IMR-90 (cell line): ENCODE measurements at regions not wholly inside any gene's neighbourhood (a gene's known extent, or its start where the extent isn't known, plus 50 kb on each side); places are given as distances from the start of the nearest gene placed in this dataset.

Source experiments
- ATAC-seq: fragments of 200-7000 bp; cut with Tn5 transposase; 2 replicates; pipeline ENCODE4 v1.9.1; 2020; ENCODE audit warnings: low read depth, mild to moderate bottlenecking, moderate library complexity
- BruUV-seq: library from RNA; stranded (reverse); fragments of 400-500 nt; replicated peaks from 2 replicates; lab custom pipeline; 2021; lab: Mats Ljungman, UMichigan
- CTCF ChIA-PET: fragments of 300-600 bp; formaldehyde crosslinking; extraction: SDS; loops from one replicate; lab custom pipeline; 2021; ENCODE audit warnings: antibody characterized with exemption; lab: Yijun Ruan, JAX
- POLR2A ChIA-PET: fragments of 300-600 bp; sonication (Branson Sonifier 250); formaldehyde crosslinking; loops from one replicate; lab custom pipeline; 2022; ENCODE audit warnings: antibody characterized with exemption; ENCODE audit not compliant: unreplicated experiment; lab: Charles Lee
- DNase-seq: peaks from one replicate; pipeline ENCODE4 v3.0.0; 2013
- H2AFZ ChIP-seq: replicated peaks from 2 replicates; pipeline ENCODE3; 2013; ENCODE audit warnings: low read length, mild to moderate bottlenecking; ENCODE audit not compliant: poor library complexity
- H2AK5ac ChIP-seq: 2 replicates; pipeline ENCODE4 v1.6.1; 2013; ENCODE audit warnings: low read depth, low read length, inconsistent platforms
- H2AK9ac ChIP-seq: replicated peaks from 2 replicates; pipeline ENCODE3; 2013; ENCODE audit warnings: mild to moderate bottlenecking, low read depth, low read length, moderate library complexity; ENCODE audit not compliant: poor library complexity
- H2BK120ac ChIP-seq: 2 replicates; pipeline ENCODE4 v1.6.1; 2013; ENCODE audit warnings: low read depth, low read length, inconsistent platforms
- H2BK15ac ChIP-seq: 3 replicates; pipeline ENCODE4 v1.6.1; 2013; ENCODE audit warnings: low read depth, low read length, inconsistent platforms
- H2BK20ac ChIP-seq: 2 replicates; pipeline ENCODE4 v1.6.1; 2013; ENCODE audit warnings: low read depth, mild to moderate bottlenecking, inconsistent platforms, low read length, moderate library complexity
- H2BK5ac ChIP-seq: 2 replicates; pipeline ENCODE4 v1.6.1; 2013; ENCODE audit warnings: mild to moderate bottlenecking, low read depth, low read length, inconsistent platforms; ENCODE audit not compliant: poor library complexity, severe bottlenecking
- H3K14ac ChIP-seq: replicated peaks from 2 replicates; pipeline ENCODE4 v1.6.1; 2013; ENCODE audit warnings: low read depth, low read length, inconsistent platforms
- H3K18ac ChIP-seq: 2 replicates; pipeline ENCODE4 v1.6.1; 2013; ENCODE audit warnings: low read depth, low read length, control low read depth
- H3K23ac ChIP-seq: 2 replicates; pipeline ENCODE4 v1.6.1; 2013; ENCODE audit warnings: low read depth, low read length, inconsistent platforms
- H3K27ac ChIP-seq: 2 replicates; pipeline ENCODE4 v1.5.1; 2013; ENCODE audit warnings: mild to moderate bottlenecking, control low read depth, low read length; ENCODE audit not compliant: insufficient read depth
- H3K27me3 ChIP-seq: 2 replicates; pipeline ENCODE4 v1.6.1; 2013; ENCODE audit warnings: low read length; ENCODE audit not compliant: control insufficient read depth, insufficient read depth
- H3K36me3 ChIP-seq: 2 replicates; pipeline ENCODE4 v1.6.1; 2013; ENCODE audit warnings: low read length, mixed read lengths; ENCODE audit not compliant: control insufficient read depth, insufficient read depth
- H3K4ac ChIP-seq: 2 replicates; pipeline ENCODE4 v1.6.1; 2013; ENCODE audit warnings: low read depth, low read length, inconsistent platforms
- H3K4me1 ChIP-seq: 2 replicates; pipeline ENCODE4 v1.6.1; 2013; ENCODE audit warnings: low read length, mixed read lengths; ENCODE audit not compliant: control insufficient read depth, insufficient read depth
- H3K4me2 ChIP-seq: 2 replicates; pipeline ENCODE4 v1.6.1; 2013; ENCODE audit warnings: low read depth, mild to moderate bottlenecking, control low read depth, low read length, moderate library complexity
- H3K4me3 ChIP-seq: 2 replicates; pipeline ENCODE4 v1.5.1; 2013; ENCODE audit warnings: low read depth, mild to moderate bottlenecking, control low read depth, low read length, moderate library complexity; ENCODE audit not compliant: insufficient read depth
- H3K56ac ChIP-seq: 2 replicates; pipeline ENCODE4 v1.6.1; 2013; ENCODE audit warnings: low read length, inconsistent platforms; ENCODE audit not compliant: insufficient read depth; ENCODE audit errors: extremely low read depth
- H3K79me1 ChIP-seq, 2 experiments: 2 replicates each; pipeline ENCODE4 v1.6.1; 2013; ENCODE audit warnings: low read length in 2 of 2, inconsistent platforms in 1 of 2, low read depth in 1 of 2
- H3K9ac ChIP-seq: 2 replicates; pipeline ENCODE4 v1.6.1; 2013; ENCODE audit warnings: low read depth, low read length, control low read depth
- H3K9me1 ChIP-seq: 2 replicates; pipeline ENCODE4 v1.6.1; 2013; ENCODE audit warnings: low read length, inconsistent platforms; ENCODE audit not compliant: insufficient read depth
- H3K9me3 ChIP-seq: 2 replicates; pipeline ENCODE4 v1.6.1; 2013; ENCODE audit warnings: low read length; ENCODE audit not compliant: control insufficient read depth, insufficient read depth
- H4K20me1 ChIP-seq: 2 replicates; pipeline ENCODE4 v1.6.1; 2013; ENCODE audit warnings: low read length, inconsistent platforms; ENCODE audit not compliant: insufficient read depth
- H4K5ac ChIP-seq: 2 replicates; pipeline ENCODE4 v1.6.1; 2013; ENCODE audit warnings: mild to moderate bottlenecking, low read depth, low read length, control low read depth
- H4K8ac ChIP-seq, 2 experiments: 2 replicates each; pipeline ENCODE4 v1.6.1; 2013; ENCODE audit warnings: low read depth in 2 of 2, low read length in 2 of 2, control low read depth in 1 of 2, inconsistent platforms in 1 of 2
- H4K91ac ChIP-seq: 2 replicates; pipeline ENCODE4 v1.6.1; 2013; ENCODE audit warnings: low read depth, low read length, inconsistent platforms; ENCODE audit not compliant: insufficient read depth
- BHLHE40 ChIP-seq: fragments of 150-350 bp; IDR thresholded peaks from 2 replicates; pipeline ENCODE4 v1.6.1; 2016; ENCODE audit warnings: mild to moderate bottlenecking, low read depth, low read length
- CEBPB ChIP-seq: IDR thresholded peaks from 2 replicates; pipeline ENCODE4 v1.6.1; 2012; ENCODE audit warnings: low read depth, low read length, improper control_type of control experiment
- CHD1 ChIP-seq: IDR thresholded peaks from 2 replicates; pipeline ENCODE4 v1.6.1; 2012; ENCODE audit warnings: low read depth, low read length, improper control_type of control experiment
- FOS ChIP-seq: fragments of 150-350 bp; IDR thresholded peaks from 2 replicates; pipeline ENCODE4 v1.6.1; 2016; ENCODE audit warnings: low read depth, low read length
- MAFK ChIP-seq: IDR thresholded peaks from 2 replicates; pipeline ENCODE4 v1.6.1; 2012; ENCODE audit warnings: low read depth, low read length, improper control_type of control experiment
- MAZ ChIP-seq: IDR thresholded peaks from 2 replicates; pipeline ENCODE4 v1.6.1; 2012; ENCODE audit warnings: low read depth, mild to moderate bottlenecking, low read length, improper control_type of control experiment, moderate library complexity, borderline replicate concordance
- MXI1 ChIP-seq: IDR thresholded peaks from 2 replicates; pipeline ENCODE4 v1.6.1; 2012; ENCODE audit warnings: low read depth, mild to moderate bottlenecking, low read length, moderate library complexity, borderline replicate concordance
- NFE2L2 ChIP-seq: fragments of 150-350 bp; IDR thresholded peaks from 2 replicates; pipeline ENCODE4 v1.6.1; 2016; ENCODE audit warnings: low read depth, mild to moderate bottlenecking, low read length
- POLR2A ChIP-seq: IDR thresholded peaks from 2 replicates; pipeline ENCODE4 v1.6.1; 2012; ENCODE audit warnings: mild to moderate bottlenecking, low read depth, low read length
- RAD21 ChIP-seq: IDR thresholded peaks from 2 replicates; pipeline ENCODE4 v1.6.1; 2012; ENCODE audit warnings: low read length, improper control_type of control experiment
- RCOR1 ChIP-seq: IDR thresholded peaks from 2 replicates; pipeline ENCODE4 v1.6.1; 2012; ENCODE audit warnings: mild to moderate bottlenecking, low read length, improper control_type of control experiment; ENCODE audit not compliant: insufficient replicate concordance
- RFX5 ChIP-seq: IDR thresholded peaks from 2 replicates; pipeline ENCODE4 v1.8.0; 2012; ENCODE audit warnings: low read depth, mild to moderate bottlenecking, low read length, moderate library complexity
- SMC3 ChIP-seq: fragments of 150-350 bp; IDR thresholded peaks from 2 replicates; pipeline ENCODE4 v1.6.1; 2016; ENCODE audit warnings: low read depth, mild to moderate bottlenecking, antibody characterized with exemption, low read length, moderate library complexity
- WGBS, 2 experiments: methylation state at CpG; one replicate each; pipeline versions ENCODE4 v1.1.5 to v1.1.7; 2013; ENCODE audit warnings: missing lambda C conversion rate in 2 of 2; ENCODE audit not compliant: insufficient read length in 1 of 2; ENCODE audit errors: extremely low coverage in 2 of 2; 5-methylcytosine and 5-hydroxymethylcytosine counted together
- dilution Hi-C: fragments of 300-500 bp; cut with HindIII; formaldehyde crosslinking; loops from one replicate; pipeline ENCODE4 v1.14.3; 2018; ENCODE audit warnings: low sequenced_read_pairs; ENCODE audit not compliant: unreplicated experiment
- in situ Hi-C: fragments of 300-500 bp; cut with MboI; formaldehyde crosslinking; loops from 3 replicates; pipeline ENCODE4 v1.14.3; 2019; ENCODE audit warnings: low sequenced_read_pairs, inconsistent platforms, mixed read lengths
- intact Hi-C: fragments of 100-400 bp; cut with micrococcal nuclease; formaldehyde crosslinking; loops from 2 replicates; pipeline ENCODE4 v1.10.0; 2022
- TF ChIP-seq, protein P1 (sequence below): fragments of 150-350 bp; IDR thresholded peaks from 2 replicates; pipeline ENCODE4 v1.6.1; 2016; ENCODE audit warnings: low read depth, mild to moderate bottlenecking, low read length, moderate library complexity, borderline replicate concordance
- TF ChIP-seq, protein P2 (sequence below): fragments of 150-350 bp; IDR thresholded peaks from 2 replicates; pipeline ENCODE4 v1.6.1; 2017; ENCODE audit warnings: mild to moderate bottlenecking, antibody characterized with exemption, low read length, low read depth
- TF ChIP-seq, protein P3 (sequence below): conservative IDR thresholded peaks from 2 replicates; pipeline ENCODE4 v1.5.1; 2012; ENCODE audit warnings: mild to moderate bottlenecking, low read depth, low read length, improper control_type of control experiment

DNA sequence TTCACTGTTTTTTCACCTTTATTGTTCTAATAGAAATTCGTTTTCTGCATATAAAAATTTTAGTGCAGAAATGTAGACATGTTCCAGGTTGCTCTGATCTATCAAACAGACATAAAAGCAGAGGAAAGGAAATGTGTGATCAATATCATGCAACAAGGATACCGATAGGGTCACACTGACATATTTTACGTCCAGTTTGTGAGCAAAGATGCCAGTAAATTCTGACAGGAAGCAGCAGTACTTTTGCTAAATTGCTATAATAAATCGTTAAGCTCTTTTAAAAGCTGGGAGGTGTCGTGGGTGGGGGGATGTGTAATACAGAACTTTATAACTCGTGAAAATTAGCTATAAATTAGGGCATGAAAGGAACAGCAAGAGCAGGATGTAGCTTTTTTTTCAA, 955.2 kb downstream of the BRINP3 start:
- no peak overlapping the region for H3K27ac ChIP-seq
- no peaks in the 10 kb centered on the region for H3K9me1 ChIP-seq
- no peak overlapping the region for H3K4me2 ChIP-seq
- no peak overlapping the region for H3K4me3 ChIP-seq
- no peaks in the 10 kb centered on the region for H3K36me3 ChIP-seq
- no peaks in the 10 kb centered on the region for H3K9me3 ChIP-seq
- H4K91ac ChIP-seq: no peak overlapping the region
- BruUV-seq: no TSS peak
- H3K27me3 ChIP-seq: no peaks in the 10 kb centered on the region
- no peaks in the 10 kb centered on the region for H3K79me1 ChIP-seq
- intact Hi-C loops (no loop called here), dilution Hi-C loops (no loop called here), in situ Hi-C loops (no loop called here)
- H4K20me1 ChIP-seq: no peaks in the 10 kb centered on the region
- no peak overlapping the region for H2AK5ac ChIP-seq
- H3K23ac ChIP-seq: no peak overlapping the region
- no peak overlapping the region for H3K4ac ChIP-seq
- H2BK15ac ChIP-seq: no peak overlapping the region
- no peak overlapping the region for H3K18ac ChIP-seq
- CTCF ChIA-PET: no interaction called here
- no peak overlapping the region for H2AFZ ChIP-seq
- H3K14ac ChIP-seq: no peak overlapping the region
- no peak for ATAC-seq
- 71% methylated on average over 2 of the region's 6 CpGs; no CpG with 5 or more reads in 1 of the 2 experiments for WGBS, 2 experiments
- DNase-seq: no peak
- H3K4me1 ChIP-seq: no peaks in the 10 kb centered on the region
- H3K9ac ChIP-seq: no peak overlapping the region
- TF ChIP-seq MAZ (no peak), RAD21 (no peak), BHLHE40 (no peak), SMC3 (no peak), MAFK (no peak), CHD1 (no peak), NFE2L2 (no peak), RFX5 (no peak), MXI1 (no peak), RCOR1 (no peak), FOS (no peak), POLR2A (no peak), CEBPB (no peak)
- TF ChIP-seq, protein P1, sequence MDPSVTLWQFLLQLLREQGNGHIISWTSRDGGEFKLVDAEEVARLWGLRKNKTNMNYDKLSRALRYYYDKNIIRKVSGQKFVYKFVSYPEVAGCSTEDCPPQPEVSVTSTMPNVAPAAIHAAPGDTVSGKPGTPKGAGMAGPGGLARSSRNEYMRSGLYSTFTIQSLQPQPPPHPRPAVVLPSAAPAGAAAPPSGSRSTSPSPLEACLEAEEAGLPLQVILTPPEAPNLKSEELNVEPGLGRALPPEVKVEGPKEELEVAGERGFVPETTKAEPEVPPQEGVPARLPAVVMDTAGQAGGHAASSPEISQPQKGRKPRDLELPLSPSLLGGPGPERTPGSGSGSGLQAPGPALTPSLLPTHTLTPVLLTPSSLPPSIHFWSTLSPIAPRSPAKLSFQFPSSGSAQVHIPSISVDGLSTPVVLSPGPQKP: no peak
- TF ChIP-seq, protein P2, sequence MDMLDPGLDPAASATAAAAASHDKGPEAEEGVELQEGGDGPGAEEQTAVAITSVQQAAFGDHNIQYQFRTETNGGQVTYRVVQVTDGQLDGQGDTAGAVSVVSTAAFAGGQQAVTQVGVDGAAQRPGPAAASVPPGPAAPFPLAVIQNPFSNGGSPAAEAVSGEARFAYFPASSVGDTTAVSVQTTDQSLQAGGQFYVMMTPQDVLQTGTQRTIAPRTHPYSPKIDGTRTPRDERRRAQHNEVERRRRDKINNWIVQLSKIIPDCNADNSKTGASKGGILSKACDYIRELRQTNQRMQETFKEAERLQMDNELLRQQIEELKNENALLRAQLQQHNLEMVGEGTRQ: no peak
- TF ChIP-seq, protein P3, sequence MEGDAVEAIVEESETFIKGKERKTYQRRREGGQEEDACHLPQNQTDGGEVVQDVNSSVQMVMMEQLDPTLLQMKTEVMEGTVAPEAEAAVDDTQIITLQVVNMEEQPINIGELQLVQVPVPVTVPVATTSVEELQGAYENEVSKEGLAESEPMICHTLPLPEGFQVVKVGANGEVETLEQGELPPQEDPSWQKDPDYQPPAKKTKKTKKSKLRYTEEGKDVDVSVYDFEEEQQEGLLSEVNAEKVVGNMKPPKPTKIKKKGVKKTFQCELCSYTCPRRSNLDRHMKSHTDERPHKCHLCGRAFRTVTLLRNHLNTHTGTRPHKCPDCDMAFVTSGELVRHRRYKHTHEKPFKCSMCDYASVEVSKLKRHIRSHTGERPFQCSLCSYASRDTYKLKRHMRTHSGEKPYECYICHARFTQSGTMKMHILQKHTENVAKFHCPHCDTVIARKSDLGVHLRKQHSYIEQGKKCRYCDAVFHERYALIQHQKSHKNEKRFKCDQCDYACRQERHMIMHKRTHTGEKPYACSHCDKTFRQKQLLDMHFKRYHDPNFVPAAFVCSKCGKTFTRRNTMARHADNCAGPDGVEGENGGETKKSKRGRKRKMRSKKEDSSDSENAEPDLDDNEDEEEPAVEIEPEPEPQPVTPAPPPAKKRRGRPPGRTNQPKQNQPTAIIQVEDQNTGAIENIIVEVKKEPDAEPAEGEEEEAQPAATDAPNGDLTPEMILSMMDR: no peak
- no peak overlapping the region for H3K56ac ChIP-seq
- no peak overlapping the region for H4K5ac ChIP-seq
- no peak overlapping the region for H2AK9ac ChIP-seq
- no peak overlapping the region for H2BK120ac ChIP-seq
- H4K8ac ChIP-seq: no peak overlapping the region
- POLR2A ChIA-PET: no interaction called here
- no peak overlapping the region for H2BK5ac ChIP-seq
- H2BK20ac ChIP-seq: no peak overlapping the region
